Karpas-422 (cell line): ENCODE measurements at regions not wholly inside any gene's neighbourhood (a gene's known extent, or its start where the extent isn't known, plus 50 kb on each side); places are given as distances from the start of the nearest gene placed in this dataset.
"Not testable (repeated sequence)": the region's sequence is repeated elsewhere in the genome, so short reads cannot be mapped to it uniquely, and the experiment has no call there.

ENCODE experiments used
- DNase-seq: peaks from one replicate; pipeline ENCODE4 v3.0.0-alpha.2; 2015
- H2AFZ ChIP-seq: fragments of 200-600 bp; sonication (generic); 2 replicates; pipeline ENCODE4 v1.6.1; 2014; ENCODE audit warnings: antibody characterized with exemption, low read length, mixed read lengths
- H3K27ac ChIP-seq: fragments of 200-600 bp; sonication (generic); 2 replicates; pipeline ENCODE4 v1.5.1; 2014; ENCODE audit warnings: mild to moderate bottlenecking, low read length, moderate library complexity
- H3K27me3 ChIP-seq: fragments of 200-600 bp; sonication (generic); 2 replicates; pipeline ENCODE4 v1.6.1; 2014; ENCODE audit warnings: low read length, mixed read lengths
- H3K36me3 ChIP-seq: fragments of 200-600 bp; sonication (generic); 2 replicates; pipeline ENCODE4 v1.6.1; 2014; ENCODE audit warnings: low read length, mixed read lengths; ENCODE audit not compliant: insufficient read depth
- H3K4me1 ChIP-seq: fragments of 200-600 bp; sonication (generic); 2 replicates; pipeline ENCODE4 v1.6.1; 2014; ENCODE audit warnings: mild to moderate bottlenecking, low read length, mixed read lengths
- H3K4me2 ChIP-seq: fragments of 200-600 bp; sonication (generic); 2 replicates; pipeline ENCODE4 v1.6.1; 2014; ENCODE audit warnings: low read length, low read depth, mild to moderate bottlenecking; ENCODE audit not compliant: poor library complexity, severe bottlenecking
- H3K4me3 ChIP-seq: fragments of 200-600 bp; sonication (generic); 2 replicates; pipeline ENCODE4 v1.5.1; 2014; ENCODE audit warnings: mild to moderate bottlenecking, antibody characterized with exemption, low read length, mixed read lengths
- H3K79me2 ChIP-seq: fragments of 200-600 bp; sonication (generic); 2 replicates; pipeline ENCODE4 v1.6.1; 2014; ENCODE audit warnings: mild to moderate bottlenecking, low read length, mixed read lengths
- H3K9ac ChIP-seq: fragments of 200-600 bp; sonication (generic); 2 replicates; pipeline ENCODE4 v1.6.0; 2014; ENCODE audit warnings: low read length
- H3K9me2 ChIP-seq: fragments of 200-600 bp; sonication (generic), shearing (Covaris generic); replicated peaks from 2 replicates; pipeline ENCODE4 v1.6.0; 2014; ENCODE audit warnings: mild to moderate bottlenecking, low read length, moderate library complexity; ENCODE audit not compliant: insufficient read depth
- H3K9me3 ChIP-seq: fragments of 300-700, 200-600 bp; sonication (generic); 2 replicates; pipeline ENCODE4 v1.6.1; 2014; ENCODE audit warnings: low read length, mixed read lengths
- H4K20me1 ChIP-seq: fragments of 200-600 bp; sonication (generic); 2 replicates; pipeline ENCODE4 v1.6.1; 2014; ENCODE audit warnings: mild to moderate bottlenecking, antibody characterized with exemption, low read length, low read depth; ENCODE audit not compliant: insufficient read depth

DNA sequence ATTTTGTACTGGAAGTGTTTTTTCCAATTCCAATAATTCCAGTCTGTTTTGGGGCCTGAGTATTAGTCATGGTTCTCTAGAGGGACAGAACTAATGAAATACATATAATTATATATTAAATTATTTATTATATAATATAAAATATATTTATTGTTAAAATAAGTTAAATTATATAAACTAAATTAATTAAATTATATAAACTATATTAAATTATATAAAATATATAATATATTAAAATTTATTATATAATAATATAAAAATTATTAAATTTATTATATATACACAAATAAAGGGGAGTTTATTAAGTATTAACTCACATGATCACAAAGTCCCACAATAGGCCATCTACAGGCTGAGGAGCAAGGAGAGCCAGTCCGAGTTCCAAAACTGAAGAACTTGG lies 253.4 kb upstream of the NETO1 start:
- Histone ChIP-seq H3K79me2 (no peaks in the 10 kb centered on the region), H4K20me1 (no peaks in the 10 kb centered on the region), H3K4me1 (no peaks in the 10 kb centered on the region), H3K4me3 (no peak overlapping the region), H2AFZ (no peak overlapping the region), H3K9ac (no peak overlapping the region), H3K27me3 (no peaks in the 10 kb centered on the region), H3K4me2 (no peak overlapping the region), H3K27ac (no peak overlapping the region), H3K9me3 (peaks cover 45% of the 10 kb centered on the region), H3K9me2 (no peaks in the 10 kb centered on the region), H3K36me3 (no peaks in the 10 kb centered on the region)
- no peak for DNase-seq

DNA sequence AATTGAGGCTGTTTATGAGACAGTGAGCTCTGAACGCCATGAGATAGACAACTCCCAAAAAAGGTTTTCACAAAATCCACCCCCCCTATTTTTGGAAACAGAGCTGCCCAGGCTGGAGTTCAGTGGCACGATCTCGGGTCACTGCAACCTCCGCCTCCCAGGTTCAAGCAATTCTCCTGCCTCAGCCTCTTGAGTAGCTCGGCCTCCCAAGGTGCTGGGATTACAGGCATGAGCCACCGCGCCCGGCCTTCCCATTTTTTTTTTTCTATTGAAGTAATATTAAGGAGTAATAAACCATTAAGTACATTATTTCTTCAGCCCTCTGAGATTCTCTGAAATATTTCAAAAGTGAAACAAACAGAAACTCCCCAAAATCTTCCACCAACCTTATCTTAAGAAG lies 252.8 kb upstream of the NETO1 start:
- Histone ChIP-seq H3K9ac (no peak overlapping the region), H3K27me3 (no peaks in the 10 kb centered on the region), H3K9me3 (peaks cover 48% of the 10 kb centered on the region), H3K4me2 (no peak overlapping the region), H3K9me2 (no peaks in the 10 kb centered on the region), H4K20me1 (no peaks in the 10 kb centered on the region), H3K79me2 (no peaks in the 10 kb centered on the region), H2AFZ (no peak overlapping the region), H3K36me3 (no peaks in the 10 kb centered on the region), H3K4me1 (no peaks in the 10 kb centered on the region), H3K27ac (no peak overlapping the region), H3K4me3 (no peak overlapping the region)
- no peak for DNase-seq

DNA sequence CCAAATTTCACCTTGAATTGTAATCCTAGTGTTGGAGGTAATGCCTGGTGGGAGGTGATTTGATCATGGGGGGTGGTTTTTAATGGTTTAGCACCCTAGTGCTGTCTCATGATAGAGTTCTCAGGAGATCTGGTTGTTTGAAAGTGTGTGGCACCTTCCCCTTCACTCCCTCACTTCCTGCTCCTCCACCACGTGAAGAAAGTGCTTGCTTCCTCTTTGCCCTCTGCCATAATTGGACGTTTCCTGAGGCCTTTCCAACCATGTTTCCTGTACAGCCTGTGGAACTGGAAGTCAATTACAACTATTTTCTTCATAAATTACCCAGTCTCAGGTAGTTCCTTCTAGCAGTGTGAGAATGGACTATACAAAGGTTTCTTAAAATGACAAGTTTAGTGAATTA lies 251.8 kb upstream of the NETO1 start:
- Histone ChIP-seq H3K4me3 (no peak overlapping the region), H3K36me3 (no peaks in the 10 kb centered on the region), H4K20me1 (no peaks in the 10 kb centered on the region), H3K4me2 (no peak overlapping the region), H3K79me2 (no peaks in the 10 kb centered on the region), H3K9me3 (peaks cover 53% of the 10 kb centered on the region), H3K9ac (no peak overlapping the region), H3K27me3 (no peaks in the 10 kb centered on the region), H2AFZ (no peak overlapping the region), H3K4me1 (no peaks in the 10 kb centered on the region), H3K9me2 (no peaks in the 10 kb centered on the region; the same call in 1 of the 2 replicates), H3K27ac (no peak overlapping the region)
- no peak for DNase-seq

DNA sequence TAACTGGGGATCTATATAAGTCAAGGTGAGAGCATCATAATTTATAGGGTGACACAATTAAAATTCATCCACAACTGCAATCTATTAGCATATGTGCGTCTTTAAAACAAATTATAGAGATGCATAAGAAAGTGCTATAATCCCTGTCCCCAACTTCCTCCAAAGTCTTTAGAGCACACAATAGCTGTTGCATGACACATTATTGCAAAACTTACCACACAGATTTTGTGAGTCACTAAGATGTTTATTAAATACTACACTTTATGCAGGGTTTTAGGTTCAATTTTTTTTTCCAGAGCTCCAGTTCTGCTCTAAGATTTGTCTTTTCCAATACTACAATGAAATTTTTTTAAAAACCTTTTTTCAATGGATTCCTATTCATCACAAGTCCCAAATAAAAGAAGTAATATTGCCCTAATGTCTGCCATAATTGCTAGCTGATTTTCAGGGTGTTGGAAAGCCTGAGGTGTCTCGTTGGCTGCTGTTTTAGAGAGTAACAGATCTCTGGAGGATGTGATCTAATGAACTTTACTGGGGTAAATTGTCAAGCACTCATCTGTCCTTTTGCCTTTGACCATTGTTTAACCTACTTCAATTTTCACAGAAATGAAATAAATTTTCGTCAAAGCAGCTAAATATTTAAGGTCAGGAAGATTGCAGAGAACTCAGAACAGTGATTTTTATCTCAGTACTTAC lies 250.5 kb upstream of the NETO1 start:
- H3K9me2 ChIP-seq: no peaks in the 10 kb centered on the region; the same call in 1 of the 2 replicates
- H3K4me3 ChIP-seq: no peak overlapping the region
- no peak overlapping the region for H3K27ac ChIP-seq
- H3K9me3 ChIP-seq: peaks cover 50% of the 10 kb centered on the region
- H2AFZ ChIP-seq: no peak overlapping the region
- no peaks in the 10 kb centered on the region for H3K36me3 ChIP-seq
- no peaks in the 10 kb centered on the region for H3K27me3 ChIP-seq
- H4K20me1 ChIP-seq: no peaks in the 10 kb centered on the region
- H3K4me1 ChIP-seq: no peaks in the 10 kb centered on the region
- no peak overlapping the region for H3K9ac ChIP-seq
- no peak overlapping the region for H3K4me2 ChIP-seq
- DNase-seq: no peak
- H3K79me2 ChIP-seq: no peaks in the 10 kb centered on the region

DNA sequence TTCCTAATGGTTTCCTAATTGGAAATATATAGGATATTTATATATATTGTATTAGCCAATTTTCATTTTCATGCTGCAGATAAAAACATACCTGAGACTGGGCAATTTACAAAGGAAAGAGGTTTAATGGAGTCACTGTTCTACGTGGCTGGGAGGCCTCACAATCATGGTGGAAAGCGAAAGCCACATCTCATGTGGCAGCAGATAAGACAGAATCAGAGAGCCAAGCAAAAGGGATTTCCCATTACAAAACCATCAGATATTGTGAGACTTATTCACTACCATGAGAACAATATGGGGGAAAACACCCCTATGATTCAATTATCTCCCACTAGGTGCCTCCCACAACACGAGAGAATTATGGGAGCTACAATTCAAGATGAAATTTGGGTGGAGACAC lies 242.5 kb upstream of the NETO1 start:
- Histone ChIP-seq H3K4me3 (no peak overlapping the region), H3K4me1 (no peaks in the 10 kb centered on the region), H3K9me3 (peaks cover 59% of the 10 kb centered on the region), H2AFZ (no peak overlapping the region), H3K36me3 (no peaks in the 10 kb centered on the region), H3K79me2 (no peaks in the 10 kb centered on the region), H3K9ac (no peak overlapping the region), H3K9me2 (no peaks in the 10 kb centered on the region; the same call in 1 of the 2 replicates), H4K20me1 (no peaks in the 10 kb centered on the region), H3K27ac (no peak overlapping the region), H3K4me2 (no peak overlapping the region), H3K27me3 (no peaks in the 10 kb centered on the region)
- no peak for DNase-seq

DNA sequence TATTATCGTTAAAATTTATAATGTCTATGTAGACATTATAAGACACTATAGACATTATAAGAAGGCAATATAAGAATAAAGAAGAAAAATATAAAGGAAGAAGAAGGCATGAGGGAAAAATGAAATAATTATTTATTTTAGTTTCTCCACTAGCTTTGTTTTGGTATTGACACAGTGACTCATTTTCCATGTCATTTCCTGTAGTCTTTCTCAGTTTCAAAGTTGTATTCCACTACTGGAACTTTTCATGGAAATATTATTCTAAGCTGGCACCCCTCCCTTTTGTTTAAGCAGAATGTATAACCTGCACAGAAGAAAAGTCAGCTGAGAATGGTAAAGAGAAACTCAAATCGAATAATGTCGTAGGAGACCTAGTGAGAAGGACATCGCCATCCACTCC lies 234.2 kb upstream of the NETO1 start:
- no peak overlapping the region for H3K27ac ChIP-seq
- H2AFZ ChIP-seq: no peak overlapping the region
- H3K9me3 ChIP-seq: peaks cover 74% of the 10 kb centered on the region
- H3K4me3 ChIP-seq: no peak overlapping the region
- no peaks in the 10 kb centered on the region for H3K4me1 ChIP-seq
- H3K4me2 ChIP-seq: no peak overlapping the region
- no peaks in the 10 kb centered on the region for H4K20me1 ChIP-seq
- no peak for DNase-seq
- no peaks in the 10 kb centered on the region for H3K79me2 ChIP-seq
- H3K36me3 ChIP-seq: no peaks in the 10 kb centered on the region
- H3K9ac ChIP-seq: no peak overlapping the region
- no peaks in the 10 kb centered on the region for H3K9me2 ChIP-seq
- no peaks in the 10 kb centered on the region for H3K27me3 ChIP-seq

DNA sequence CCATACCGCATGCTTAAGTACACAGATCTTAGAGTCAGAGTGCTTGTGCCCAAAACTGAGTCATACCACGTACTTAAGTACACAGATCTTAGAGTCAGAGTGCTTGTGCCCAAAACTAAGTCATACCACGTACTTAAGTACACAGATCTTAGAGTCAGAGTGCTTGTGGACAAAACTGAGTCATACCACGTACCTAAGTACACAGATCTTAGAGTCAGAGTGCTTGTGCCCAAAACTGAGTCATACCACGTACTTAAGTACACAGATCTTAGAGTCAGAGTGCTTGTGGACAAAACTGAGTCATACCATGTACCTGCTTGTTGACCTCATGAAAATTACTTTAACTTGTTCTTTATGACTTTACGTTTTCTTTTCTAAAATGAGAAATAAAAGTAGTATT lies 233.7 kb upstream of the NETO1 start:
- not testable (repeated sequence) for H3K79me2 ChIP-seq, H3K4me3 ChIP-seq, H4K20me1 ChIP-seq, H3K4me2 ChIP-seq, H3K4me1 ChIP-seq, H3K9me2 ChIP-seq, H3K9ac ChIP-seq, DNase-seq, H2AFZ ChIP-seq, H3K36me3 ChIP-seq, H3K27ac ChIP-seq, H3K27me3 ChIP-seq
- H3K9me3 ChIP-seq: peaks cover 73% of the 10 kb centered on the region

DNA sequence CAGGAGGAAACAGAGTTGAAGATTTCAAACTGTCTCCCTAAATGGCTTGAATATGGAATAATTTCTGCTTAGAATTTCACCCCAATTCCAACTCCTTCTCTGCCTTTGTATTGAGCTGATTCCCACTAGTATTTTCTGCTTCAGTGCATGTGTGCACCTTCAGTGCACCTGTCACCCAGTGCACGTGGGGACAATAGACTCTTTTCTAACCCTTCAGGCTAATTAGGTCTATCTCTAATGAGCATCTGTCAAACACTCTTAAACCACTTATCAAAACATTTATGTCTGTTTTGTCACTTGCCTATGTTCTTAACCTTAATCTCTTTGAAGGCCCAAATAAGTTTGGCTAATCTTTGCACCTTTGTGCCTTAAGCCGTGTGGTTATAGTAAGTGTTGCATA lies 232.0 kb upstream of the NETO1 start:
- Histone ChIP-seq H3K9me2 (no peaks in the 10 kb centered on the region), H3K9ac (no peak overlapping the region), H3K4me2 (no peak overlapping the region), H4K20me1 (no peaks in the 10 kb centered on the region), H3K36me3 (no peaks in the 10 kb centered on the region), H3K27ac (no peak overlapping the region), H3K4me3 (no peak overlapping the region), H3K27me3 (no peaks in the 10 kb centered on the region), H3K4me1 (no peaks in the 10 kb centered on the region), H3K79me2 (no peaks in the 10 kb centered on the region), H3K9me3 (peaks cover 61% of the 10 kb centered on the region), H2AFZ (no peak overlapping the region)
- no peak for DNase-seq
